Upper lobe of left lung (tissue), 6 donors: ENCODE measurements at regions not wholly inside any gene's neighbourhood (a gene's known extent, or its start where the extent isn't known, plus 50 kb on each side); places are given as distances from the start of the nearest gene placed in this dataset.
"Not testable (repeated sequence)": the region's sequence is repeated elsewhere in the genome, so short reads cannot be mapped to it uniquely, and the experiment has no call there.

Experiments used
- ATAC-seq, 2 donors: fragments of 200-7000 bp; cut with Tn5 transposase; one replicate each; pipeline ENCODE4 v1.9.1; 2022; ENCODE audit warnings: mild to moderate bottlenecking in 2 of 2, moderate library complexity in 2 of 2; ENCODE audit not compliant: low FRiP score in 2 of 2
- DNase-seq, 2 donors: peaks; one replicate each; pipeline ENCODE4 v3.0.0-alpha.2; 2019 to 2020
- H3K27ac ChIP-seq, 4 donors: fragments of 200-600 bp; sonication (generic); one replicate each; pipeline ENCODE4 v1.5.1; 2016 to 2019
- H3K27me3 ChIP-seq, 4 donors: fragments of 200-600 bp; sonication (generic); one replicate each; pipeline ENCODE4 v1.5.1; 2017 to 2019
- H3K36me3 ChIP-seq, 4 donors: fragments of 200-600 bp; sonication (generic); one replicate each; pipeline ENCODE4 v1.5.1; 2016 to 2019
- H3K4me1 ChIP-seq, 4 donors: fragments of 200-600 bp; sonication (generic); one replicate each; pipeline ENCODE4 v1.5.1; 2018 to 2019
- H3K4me3 ChIP-seq, 4 donors: fragments of 200-600 bp; sonication (generic); one replicate each; pipeline ENCODE4 v1.5.1; 2017 to 2019; ENCODE audit warnings: mild to moderate bottlenecking in 2 of 4, moderate library complexity in 1 of 4
- H3K9me3 ChIP-seq, 4 donors: fragments of 200-600 bp; sonication (generic); one replicate each; pipeline ENCODE4 v1.5.1; 2018 to 2019
- CTCF ChIP-seq, 6 experiments: fragments of 450-650 bp in 4 of 6; fragments of 200-600 bp in 2 of 6; sonication (generic) in 2 of 6; IDR thresholded peaks; one replicate each; pipeline ENCODE4 v1.5.1; 2016 to 2019; ENCODE audit warnings: antibody characterized with exemption in 6 of 6
- EP300 ChIP-seq, 4 donors: sonication (generic); formaldehyde crosslinking; IDR thresholded peaks; one replicate each; pipeline ENCODE4 v1.5.1; 2017; ENCODE audit warnings: antibody characterized with exemption in 4 of 4, control low read depth in 2 of 4
- POLR2A ChIP-seq, 4 donors: fragments of 450-650 bp; IDR thresholded peaks; one replicate each; pipeline ENCODE4 v1.5.1; 2016 to 2017; ENCODE audit warnings: antibody characterized with exemption in 4 of 4, mild to moderate bottlenecking in 2 of 4
- POLR2AphosphoS5 ChIP-seq, 2 donors: sonication (generic); formaldehyde crosslinking; IDR thresholded peaks; one replicate each; pipeline ENCODE4 v1.5.1; 2017; ENCODE audit warnings: antibody characterized with exemption in 2 of 2
- WGBS, 2 donors: methylation state at CpG; one replicate each; pipeline ENCODE4 v1.1.5; 2017 to 2018; 5-methylcytosine and 5-hydroxymethylcytosine counted together
- donor health status: DM: no; HTN: no; CAD: no; lungs with moderate emphysema.
- donor health status: DM: no; HTN: yes; CAD: no; lungs with severe emphysema.

- Histone ChIP-seq H3K27ac (no peak overlapping the region), H3K9me3 (no peaks in the 10 kb centered on the region), H3K4me3 (no peak overlapping the region), H3K27me3 (no peaks in the 10 kb centered on the region), H3K4me1 (no peaks in the 10 kb centered on the region), H3K36me3 (no peaks in the 10 kb centered on the region)
- ATAC-seq (no peak), DNase-seq (no peak)
- WGBS, 2 donors = 47 to 75% methylated on average over 1 of the region's 1 CpG
- TF ChIP-seq POLR2A (IDR thresholded peaks at IDR 0.05) (no peak), POLR2AphosphoS5 (IDR thresholded peaks at IDR 0.05) (no peak), CTCF (IDR thresholded peaks at IDR 0.05) (no peak), EP300 (IDR thresholded peaks at IDR 0.05) (no peak)
These were observed 156.7 kb upstream of the RASSF8 start for GRCh38 chr12:25801734-25802133.

- no peaks in the 10 kb centered on the region for H3K36me3 ChIP-seq
- no peak overlapping the region for H3K27ac ChIP-seq
- TF ChIP-seq POLR2AphosphoS5 (IDR thresholded peaks at IDR 0.05) = no peak
- no peak for TF ChIP-seq POLR2A (IDR thresholded peaks at IDR 0.05)
- no peak overlapping the region for H3K4me3 ChIP-seq
- no peak for DNase-seq
- no peaks in the 10 kb centered on the region for H3K27me3 ChIP-seq
- no peak for ATAC-seq
- H3K9me3 ChIP-seq = no peaks in the 10 kb centered on the region
- H3K4me1 ChIP-seq = no peaks in the 10 kb centered on the region
These were observed 156.3 kb upstream of the RASSF8 start for GRCh38 chr12:25802143-25802542.

- peak in 1 of 2 donors; percentile 42 for DNase-seq
- not testable (repeated sequence) for H3K27ac ChIP-seq, H3K4me1 ChIP-seq, H3K9me3 ChIP-seq, H3K4me3 ChIP-seq, H3K27me3 ChIP-seq, ATAC-seq, H3K36me3 ChIP-seq
- 77 to 93% methylated on average over 13 of the region's 13 CpGs for WGBS, 2 donors
These were observed 155.3 kb upstream of the RASSF8 start for GRCh38 chr12:25803029-25803664.

DNA sequence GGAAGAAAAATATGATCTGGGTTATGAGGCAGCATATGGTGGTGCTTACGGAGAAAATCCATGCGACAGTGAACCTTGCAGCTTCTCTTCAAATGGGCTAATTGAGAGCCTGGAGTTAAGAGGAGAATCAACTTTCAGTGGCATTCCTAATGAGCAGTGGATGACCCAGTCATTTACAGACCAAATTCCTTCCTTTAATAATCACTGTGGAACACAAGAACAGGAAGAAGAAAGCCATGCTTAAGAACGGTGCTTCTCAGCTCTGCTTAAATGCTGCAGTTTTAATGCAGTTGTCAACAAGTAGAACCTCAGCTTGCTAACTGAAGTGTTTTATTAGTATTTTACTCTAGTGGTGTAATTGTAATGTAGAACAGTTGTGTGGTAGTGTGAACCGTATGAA, 154.2 kb upstream of the RASSF8 start:
- not testable (repeated sequence) for H3K4me3 ChIP-seq, H3K36me3 ChIP-seq, H3K27ac ChIP-seq, H3K9me3 ChIP-seq, H3K27me3 ChIP-seq, ATAC-seq, DNase-seq, H3K4me1 ChIP-seq
- WGBS, 2 donors = 68% methylated on average over 4 of the region's 4 CpGs

GRCh38 chr12:25806271-25806670, 152.2 kb upstream of the RASSF8 start:
- 41 to 55% methylated on average over 1 of the region's 1 CpG for WGBS, 2 donors
- ATAC-seq = no peak
- Histone ChIP-seq H3K27me3 (no peaks in the 10 kb centered on the region), H3K36me3 (no peaks in the 10 kb centered on the region), H3K4me1 (no peaks in the 10 kb centered on the region), H3K27ac (no peak overlapping the region), H3K9me3 (no peaks in the 10 kb centered on the region), H3K4me3 (no peak overlapping the region)
- DNase-seq = no peak
- TF ChIP-seq EP300 (IDR thresholded peaks at IDR 0.05) = no peak
- no peak for TF ChIP-seq POLR2AphosphoS5 (IDR thresholded peaks at IDR 0.05)
- TF ChIP-seq POLR2A (IDR thresholded peaks at IDR 0.05) = no peak
- no peak for TF ChIP-seq CTCF (IDR thresholded peaks at IDR 0.05)

DNA sequence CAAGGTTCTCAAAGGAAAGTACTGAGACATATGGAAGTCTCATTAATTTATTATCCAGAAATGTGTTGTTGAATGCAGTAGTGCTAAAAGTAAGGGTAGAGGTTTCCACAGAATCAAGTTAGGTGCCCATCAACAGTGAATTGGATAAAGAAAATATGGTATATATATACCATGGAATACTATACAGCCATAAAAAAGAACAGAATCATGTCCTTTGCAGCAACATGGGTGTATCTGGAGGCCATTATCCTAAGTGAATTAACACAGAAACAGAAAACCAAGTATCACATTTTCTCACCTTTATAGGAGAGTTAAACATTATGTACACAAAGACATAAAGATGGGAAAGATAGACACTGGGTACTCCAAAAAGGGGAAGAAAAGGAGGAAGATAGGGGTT, 149.9 kb upstream of the RASSF8 start:
- no peaks in the 10 kb centered on the region for H3K36me3 ChIP-seq
- TF ChIP-seq POLR2A (IDR thresholded peaks at IDR 0.05) = no peak
- no peak for TF ChIP-seq CTCF (IDR thresholded peaks at IDR 0.05)
- TF ChIP-seq EP300 (IDR thresholded peaks at IDR 0.05) = no peak
- no peak for TF ChIP-seq POLR2AphosphoS5 (IDR thresholded peaks at IDR 0.05)
- H3K4me3 ChIP-seq = no peak overlapping the region
- H3K27ac ChIP-seq = no peak overlapping the region
- DNase-seq (no peak), ATAC-seq (no peak)
- H3K27me3 ChIP-seq = no peaks in the 10 kb centered on the region
- no peaks in the 10 kb centered on the region for H3K9me3 ChIP-seq
- H3K4me1 ChIP-seq = no peaks in the 10 kb centered on the region
